H1 (cell line): ENCODE measurements at regions not wholly inside any gene's neighbourhood (a gene's known extent, or its start where the extent isn't known, plus 50 kb on each side); places are given as distances from the start of the nearest gene placed in this dataset.

Experiments
- CBX8 ChIP-seq: fragments of 300-800, 300-1000 bp; sonication (generic); IDR thresholded peaks from 2 replicates; pipeline ENCODE4 v1.7.1; 2016; ENCODE audit warnings: low read depth, low read length, borderline replicate concordance
- CHD7 ChIP-seq: fragments of 300-600 bp; sonication (generic); IDR thresholded peaks from 2 replicates; pipeline ENCODE4 v1.7.1; 2012; ENCODE audit warnings: low read length, moderate library complexity, mild to moderate bottlenecking, inconsistent platforms; ENCODE audit not compliant: insufficient replicate concordance
- CTCF ChIP-seq, 3 experiments: IDR thresholded peaks; 1 replicate in 2 of 3; 2 replicates in 1 of 3; pipeline versions ENCODE4 v1.5.1 to v1.6.1; 2011; ENCODE audit warnings: low read length in 3 of 3, mild to moderate bottlenecking in 3 of 3, inconsistent platforms in 2 of 3, low read depth in 1 of 3, moderate library complexity in 1 of 3; ENCODE audit not compliant: insufficient read depth in 1 of 3; ENCODE audit errors: control extremely low read depth in 1 of 3
- FOSL1 ChIP-seq: IDR thresholded peaks from 2 replicates; pipeline ENCODE4 v1.6.1; 2011; ENCODE audit warnings: mild to moderate bottlenecking, low read depth, low read length, moderate library complexity; ENCODE audit not compliant: insufficient read depth
- HDAC2 ChIP-seq, 2 experiments: fragments of 300-600 bp in 1 of 2; sonication (generic) in 1 of 2; IDR thresholded peaks; 2 replicates each; pipeline ENCODE4 v1.6.1; 2011 to 2012; ENCODE audit warnings: low read depth in 2 of 2, low read length in 2 of 2, mild to moderate bottlenecking in 2 of 2, moderate library complexity in 2 of 2, borderline replicate concordance in 1 of 2, inconsistent platforms in 1 of 2
- JUN ChIP-seq: IDR thresholded peaks from 2 replicates; pipeline ENCODE4 v1.6.1; 2011; ENCODE audit warnings: low read depth, mild to moderate bottlenecking, improper control_type of control experiment, low read length
- POLR2A ChIP-seq, 2 experiments: IDR thresholded peaks; 1 replicate in 1 of 2; 2 replicates in 1 of 2; pipeline ENCODE4 v1.6.1; 2011; ENCODE audit warnings: low read depth in 2 of 2, low read length in 2 of 2, mild to moderate bottlenecking in 2 of 2; ENCODE audit errors: control extremely low read depth in 1 of 2
- RNF2 ChIP-seq: fragments of 200-900, 300-1000 bp; sonication (generic); IDR thresholded peaks from 2 replicates; pipeline ENCODE4 v1.7.1; 2016; ENCODE audit warnings: borderline replicate concordance, low read depth, mild to moderate bottlenecking, antibody characterized with exemption, low read length; ENCODE audit not compliant: poor library complexity, severe bottlenecking; ENCODE audit errors: missing control alignments
- SP1 ChIP-seq: IDR thresholded peaks from 2 replicates; pipeline ENCODE4 v1.6.1; 2011; ENCODE audit warnings: low read depth, low read length
- SRF ChIP-seq: IDR thresholded peaks from 2 replicates; pipeline ENCODE4 v1.6.1; 2011; ENCODE audit warnings: mild to moderate bottlenecking, low read depth, low read length, moderate library complexity
- TAF1 ChIP-seq: IDR thresholded peaks from 2 replicates; pipeline ENCODE4 v1.6.1; 2011; ENCODE audit warnings: mild to moderate bottlenecking, low read depth, low read length
- USF2 ChIP-seq: IDR thresholded peaks from 2 replicates; pipeline ENCODE4 v1.6.1; 2011; ENCODE audit warnings: low read length, improper control_type of control experiment

- TF ChIP-seq CTCF (IDR thresholded peaks at IDR 0.05; ENCODE audit: control extremely low read depth in 1 of 3, insufficient read depth in 1 of 3, low read depth in 1 of 3, low read length in 3 of 3) (no peak), POLR2A (IDR thresholded peaks at IDR 0.05; ENCODE audit: control extremely low read depth in 1 of 2, low read depth in 2 of 2, low read length in 2 of 2) (no peak), FOSL1 (no peak), USF2 (no peak), JUN (no peak), CBX8 (no peak), SP1 (no peak), HDAC2 (IDR thresholded peaks at IDR 0.05; ENCODE audit: borderline replicate concordance in 1 of 2, low read depth in 2 of 2, low read length in 2 of 2) (no peak), SRF (no peak), CHD7 (no peak), TAF1 (no peak), RNF2 (no peak)
Measured at GRCh38 chr5:125295405-125295872, 549.0 kb upstream of the ZNF608 start.
